Embryonic facial prominence (tissue), 1 donor: ENCODE measurements at regions not wholly inside any gene's neighbourhood (a gene's known extent, or its start where the extent isn't known, plus 50 kb on each side); places are given as distances from the start of the nearest gene placed in this dataset.

ENCODE experiments used
- DNase-seq: peaks from one replicate; pipeline ENCODE4 v3.0.0-alpha.2; 2016; ENCODE audit errors: extremely low spot score

GRCh38 chr4:67124716-67125115 is 420.6 kb downstream of the CENPC start:
- no peak for DNase-seq

GRCh38 chr4:67122029-67122428 is 423.3 kb downstream of the CENPC start:
- DNase-seq = no peak

- DNase-seq = no peak
These were observed 424.9 kb downstream of the CENPC start for GRCh38 chr4:67120369-67120768.

GRCh38 chr4:67109276-67109675 is 436.0 kb downstream of the CENPC start:
- DNase-seq = no peak

GRCh38 chr4:67106861-67107460 is 438.3 kb downstream of the CENPC start:
- DNase-seq = no peak

- DNase-seq = no peak
These were observed 441.2 kb downstream of the CENPC start for GRCh38 chr4:67104145-67104544.

- no peak for DNase-seq
These were observed 442.1 kb downstream of the CENPC start for GRCh38 chr4:67103001-67103747.

GRCh38 chr4:67101612-67102011 is 443.7 kb downstream of the CENPC start:
- DNase-seq = no peak

GRCh38 chr4:67092351-67092750 is 453.0 kb downstream of the CENPC start:
- no peak for DNase-seq

GRCh38 chr4:67091673-67092072 is 453.6 kb downstream of the CENPC start:
- no peak for DNase-seq

- DNase-seq = no peak
These were observed 457.4 kb downstream of the CENPC start for GRCh38 chr4:67087897-67088296.

- no peak for DNase-seq
These were observed 460.5 kb downstream of the CENPC start for GRCh38 chr4:67084783-67085182.

GRCh38 chr4:67083496-67083895 is 461.8 kb downstream of the CENPC start:
- no peak for DNase-seq

GRCh38 chr4:67082746-67083145 is 462.6 kb downstream of the CENPC start:
- DNase-seq = no peak

- no peak for DNase-seq
These were observed 465.2 kb downstream of the CENPC start for GRCh38 chr4:67080046-67080557.

- DNase-seq = no peak
These were observed 473.7 kb downstream of the CENPC start for GRCh38 chr4:67071641-67072040.

- no peak for DNase-seq
These were observed 490.0 kb downstream of the CENPC start for GRCh38 chr4:67055319-67055718.

GRCh38 chr4:67054896-67055295 is 490.4 kb downstream of the CENPC start:
- no peak for DNase-seq

GRCh38 chr4:67052814-67053675 is 492.3 kb downstream of the CENPC start:
- no peak for DNase-seq

GRCh38 chr4:67051000-67051789 is 494.1 kb downstream of the CENPC start:
- no peak for DNase-seq

GRCh38 chr4:67049446-67049845 is 495.9 kb downstream of the CENPC start:
- no peak for DNase-seq

GRCh38 chr4:67048530-67048929 is 496.8 kb downstream of the CENPC start:
- no peak for DNase-seq
